Activated CD4-positive, alpha-beta memory T cell treated with anti-CD3 and anti-CD28 coated beads, Interleukin-2, amount 10 ng/mL, durations not matched to agents 7 days and 5 days (primary cell): ENCODE measurements at regions not wholly inside any gene's neighbourhood (a gene's known extent, or its start where the extent isn't known, plus 50 kb on each side); places are given as distances from the start of the nearest gene placed in this dataset.
"Not testable (repeated sequence)": the region's sequence is repeated elsewhere in the genome, so short reads cannot be mapped to it uniquely, and the experiment has no call there.

Experiments
- CTCF ChIA-PET: fragments of 350-600 bp; sonication (Branson Sonifier 250); formaldehyde crosslinking; loops from one replicate; lab custom pipeline; 2021; ENCODE audit warnings: antibody characterized with exemption, inconsistent platforms; lab: Charles Lee
- POLR2A ChIA-PET: fragments of 350-600 bp; sonication (Branson Sonifier 250); formaldehyde crosslinking; loops from one replicate; lab custom pipeline; 2021; ENCODE audit warnings: antibody characterized with exemption; lab: Charles Lee
- DNase-seq: peaks from one replicate; pipeline ENCODE4 v3.0.0-alpha.2; 2020
- H3K27ac Mint-ChIP-seq: one replicate; pipeline ENCODE4 v1.8.0; 2021; ENCODE audit warnings: mild to moderate bottlenecking, mixed read lengths
- H3K27me3 Mint-ChIP-seq: one replicate; pipeline ENCODE4 v1.8.0; 2021; ENCODE audit warnings: mixed read lengths
- H3K36me3 Mint-ChIP-seq: one replicate; pipeline ENCODE4 v1.8.0; 2021; ENCODE audit warnings: low read depth, mixed read lengths
- H3K4me1 Mint-ChIP-seq: one replicate; pipeline ENCODE4 v1.8.0; 2021; ENCODE audit warnings: mixed read lengths
- H3K4me3 Mint-ChIP-seq: one replicate; pipeline ENCODE4 v1.8.0; 2021; ENCODE audit warnings: mild to moderate bottlenecking, mixed read lengths
- H3K9me3 Mint-ChIP-seq: one replicate; pipeline ENCODE4 v1.8.0; 2021; ENCODE audit warnings: mixed read lengths

- H3K9me3 Mint-ChIP-seq, H3K27me3 Mint-ChIP-seq, H3K4me1 Mint-ChIP-seq, CTCF ChIA-PET, H3K36me3 Mint-ChIP-seq, DNase-seq, H3K27ac Mint-ChIP-seq, POLR2A ChIA-PET, H3K4me3 Mint-ChIP-seq: not testable (repeated sequence)
These were observed 153.9 kb upstream of the PLGLB2 start for GRCh38 chr2:87593784-87594610.

- H3K9me3 Mint-ChIP-seq, DNase-seq, CTCF ChIA-PET, H3K4me1 Mint-ChIP-seq, H3K27me3 Mint-ChIP-seq, H3K27ac Mint-ChIP-seq, POLR2A ChIA-PET, H3K4me3 Mint-ChIP-seq, H3K36me3 Mint-ChIP-seq: not testable (repeated sequence)
These were observed 153.3 kb upstream of the PLGLB2 start for GRCh38 chr2:87594611-87594992.

- H3K4me3 Mint-ChIP-seq, CTCF ChIA-PET, H3K36me3 Mint-ChIP-seq, H3K9me3 Mint-ChIP-seq, POLR2A ChIA-PET, DNase-seq, H3K4me1 Mint-ChIP-seq, H3K27me3 Mint-ChIP-seq, H3K27ac Mint-ChIP-seq: not testable (repeated sequence)
These were observed 152.9 kb upstream of the PLGLB2 start for GRCh38 chr2:87595017-87595416.

- H3K9me3 Mint-ChIP-seq, H3K4me3 Mint-ChIP-seq, H3K27ac Mint-ChIP-seq, POLR2A ChIA-PET, H3K27me3 Mint-ChIP-seq, DNase-seq, CTCF ChIA-PET, H3K36me3 Mint-ChIP-seq, H3K4me1 Mint-ChIP-seq: not testable (repeated sequence)
These were observed 146.9 kb upstream of the PLGLB2 start for GRCh38 chr2:87600961-87601360.

- H3K4me3 Mint-ChIP-seq, CTCF ChIA-PET, H3K27ac Mint-ChIP-seq, POLR2A ChIA-PET, H3K4me1 Mint-ChIP-seq, H3K36me3 Mint-ChIP-seq, H3K27me3 Mint-ChIP-seq, H3K9me3 Mint-ChIP-seq, DNase-seq: not testable (repeated sequence)
These were observed 145.8 kb upstream of the PLGLB2 start for GRCh38 chr2:87602118-87602517.

GRCh38 chr2:87602728-87603127, 145.2 kb upstream of the PLGLB2 start:
- DNase-seq, H3K4me1 Mint-ChIP-seq, POLR2A ChIA-PET, H3K27ac Mint-ChIP-seq, H3K36me3 Mint-ChIP-seq, CTCF ChIA-PET, H3K27me3 Mint-ChIP-seq, H3K9me3 Mint-ChIP-seq, H3K4me3 Mint-ChIP-seq: not testable (repeated sequence)

GRCh38 chr2:87603418-87604278, 144.2 kb upstream of the PLGLB2 start:
- DNase-seq, H3K4me3 Mint-ChIP-seq, POLR2A ChIA-PET, H3K27ac Mint-ChIP-seq, H3K9me3 Mint-ChIP-seq, H3K4me1 Mint-ChIP-seq, H3K36me3 Mint-ChIP-seq, CTCF ChIA-PET, H3K27me3 Mint-ChIP-seq: not testable (repeated sequence)

GRCh38 chr2:87604279-87604818, 143.5 kb upstream of the PLGLB2 start:
- CTCF ChIA-PET, POLR2A ChIA-PET, H3K9me3 Mint-ChIP-seq, H3K4me1 Mint-ChIP-seq, H3K27me3 Mint-ChIP-seq, H3K4me3 Mint-ChIP-seq, DNase-seq, H3K27ac Mint-ChIP-seq, H3K36me3 Mint-ChIP-seq: not testable (repeated sequence)

GRCh38 chr2:87604980-87605379, 142.9 kb upstream of the PLGLB2 start:
- DNase-seq, H3K36me3 Mint-ChIP-seq, H3K4me1 Mint-ChIP-seq, H3K4me3 Mint-ChIP-seq, POLR2A ChIA-PET, CTCF ChIA-PET, H3K27me3 Mint-ChIP-seq, H3K9me3 Mint-ChIP-seq, H3K27ac Mint-ChIP-seq: not testable (repeated sequence)

- H3K4me3 Mint-ChIP-seq, POLR2A ChIA-PET, DNase-seq, H3K27me3 Mint-ChIP-seq, CTCF ChIA-PET, H3K4me1 Mint-ChIP-seq, H3K27ac Mint-ChIP-seq, H3K36me3 Mint-ChIP-seq, H3K9me3 Mint-ChIP-seq: not testable (repeated sequence)
These were observed 139.3 kb upstream of the PLGLB2 start for GRCh38 chr2:87608377-87609166.

- H3K36me3 Mint-ChIP-seq, H3K4me1 Mint-ChIP-seq, CTCF ChIA-PET, DNase-seq, H3K27me3 Mint-ChIP-seq, H3K9me3 Mint-ChIP-seq, H3K4me3 Mint-ChIP-seq, H3K27ac Mint-ChIP-seq, POLR2A ChIA-PET: not testable (repeated sequence)
These were observed 136.9 kb upstream of the PLGLB2 start for GRCh38 chr2:87610974-87611373.

- H3K27me3 Mint-ChIP-seq, POLR2A ChIA-PET, DNase-seq, H3K4me1 Mint-ChIP-seq, H3K36me3 Mint-ChIP-seq, H3K9me3 Mint-ChIP-seq, H3K27ac Mint-ChIP-seq, H3K4me3 Mint-ChIP-seq, CTCF ChIA-PET: not testable (repeated sequence)
These were observed 136.5 kb upstream of the PLGLB2 start for GRCh38 chr2:87611416-87611815.

- POLR2A ChIA-PET, H3K4me1 Mint-ChIP-seq, DNase-seq, H3K27me3 Mint-ChIP-seq, H3K9me3 Mint-ChIP-seq, H3K36me3 Mint-ChIP-seq, H3K27ac Mint-ChIP-seq, H3K4me3 Mint-ChIP-seq, CTCF ChIA-PET: not testable (repeated sequence)
These were observed 135.9 kb upstream of the PLGLB2 start for GRCh38 chr2:87611956-87612355.
